ENCODE measurements at regions not wholly inside any gene's neighbourhood (a gene's known extent, or its start where the extent isn't known, plus 50 kb on each side); places are given as distances from the start of the nearest gene placed in this dataset.
"Not testable (repeated sequence)": the region's sequence is repeated elsewhere in the genome, so short reads cannot be mapped to it uniquely, and the experiment has no call there.

DNA sequence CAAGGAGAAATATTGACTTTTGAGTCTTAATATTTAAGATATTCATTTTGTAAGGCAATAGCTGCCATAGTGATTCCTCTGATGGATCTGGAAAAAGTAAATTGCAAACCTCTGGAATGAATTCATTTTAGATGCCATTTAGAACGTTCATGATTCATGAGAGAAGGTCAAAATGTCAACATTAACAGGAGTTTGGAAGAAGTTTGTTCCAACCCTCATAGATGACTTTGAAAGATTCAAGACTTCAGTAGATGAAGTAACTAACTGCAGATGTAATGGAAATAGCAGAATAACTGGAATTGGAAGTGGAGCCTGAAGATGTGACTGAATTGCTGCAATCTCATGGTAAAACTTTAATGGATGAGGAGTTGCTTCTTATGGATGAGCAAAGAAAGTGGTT is 100.9 kb upstream of the CCN2 start:
- Histone ChIP-seq H3K27me3 (replicated peaks; ENCODE audit: control insufficient read depth, insufficient read depth, low read length) (no peaks in the 10 kb centered on the region), H3K4me3 (ENCODE audit: low read length) (no peak overlapping the region), H3K9me3 (ENCODE audit: control insufficient read depth, low read length) (peaks cover 8% of the 10 kb centered on the region), H3K36me3 (ENCODE audit: control insufficient read depth, insufficient read depth, low read length, severe bottlenecking) (no peaks in the 10 kb centered on the region), H3K4me1 (ENCODE audit: control insufficient read depth, insufficient read depth, low read length) (peaks cover 12% of the 10 kb centered on the region), H3K9ac (ENCODE audit: low read length) (no peak overlapping the region)
- DNase-seq (ENCODE audit: low read depth): no peak

DNA sequence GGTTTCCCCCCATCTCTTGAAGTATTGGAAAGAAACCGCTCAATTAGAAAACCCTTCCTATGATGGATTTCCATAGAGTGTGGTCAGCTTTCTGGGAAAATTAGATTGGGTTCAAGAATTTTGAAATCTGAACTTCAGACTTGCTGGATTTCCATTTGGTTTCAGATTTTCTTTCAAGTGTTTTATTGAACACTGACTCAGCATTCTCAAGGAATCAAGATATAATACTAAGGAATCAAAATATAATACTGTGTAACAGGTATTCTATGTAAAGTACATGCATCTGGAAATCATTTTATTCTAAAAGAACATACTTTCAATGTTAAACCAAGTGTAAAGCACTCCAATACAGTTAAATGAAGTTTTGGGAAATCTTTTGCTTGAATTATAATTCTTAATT is 94.7 kb upstream of the CCN2 start:
- no peak overlapping the region for H3K9ac ChIP-seq (ENCODE audit: low read length)
- H3K36me3 ChIP-seq (ENCODE audit: control insufficient read depth, insufficient read depth, low read length, severe bottlenecking): no peaks in the 10 kb centered on the region
- no peaks in the 10 kb centered on the region for H3K27me3 ChIP-seq (replicated peaks; ENCODE audit: control insufficient read depth, insufficient read depth, low read length)
- DNase-seq (ENCODE audit: low read depth): no peak
- peaks cover 5% of the 10 kb centered on the region for H3K9me3 ChIP-seq (ENCODE audit: control insufficient read depth, low read length)
- H3K4me1 ChIP-seq (ENCODE audit: control insufficient read depth, insufficient read depth, low read length): no peaks in the 10 kb centered on the region
- no peak overlapping the region for H3K4me3 ChIP-seq (ENCODE audit: low read length)

DNA sequence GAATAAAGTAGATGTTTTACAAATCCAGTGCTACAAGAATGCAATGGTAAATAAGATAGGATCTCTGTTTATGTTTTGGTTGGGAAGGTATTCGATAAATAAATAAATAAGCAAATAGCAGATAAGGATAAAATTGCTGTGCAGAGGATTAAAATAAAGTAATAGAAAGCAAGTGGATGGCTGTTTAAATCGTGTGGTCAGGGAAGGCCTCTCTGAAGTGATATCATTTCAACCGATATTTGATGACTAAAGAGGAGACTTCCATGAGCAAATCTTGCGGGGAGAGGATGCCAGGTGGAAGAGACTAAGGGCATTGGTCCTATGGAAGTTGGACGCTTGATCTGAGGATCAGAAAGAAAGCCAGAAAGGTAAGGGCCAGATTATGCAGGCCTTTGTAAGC is 92.0 kb upstream of the CCN2 start:
- Histone ChIP-seq H3K9me3 (ENCODE audit: control insufficient read depth, low read length) (peaks cover 1% of the 10 kb centered on the region), H3K4me3 (ENCODE audit: low read length) (no peak overlapping the region), H3K36me3 (ENCODE audit: control insufficient read depth, insufficient read depth, low read length, severe bottlenecking) (no peaks in the 10 kb centered on the region), H3K27me3 (replicated peaks; ENCODE audit: control insufficient read depth, insufficient read depth, low read length) (no peaks in the 10 kb centered on the region), H3K4me1 (ENCODE audit: control insufficient read depth, insufficient read depth, low read length) (no peaks in the 10 kb centered on the region), H3K9ac (ENCODE audit: low read length) (no peak overlapping the region)
- DNase-seq (ENCODE audit: low read depth): no peak

DNA sequence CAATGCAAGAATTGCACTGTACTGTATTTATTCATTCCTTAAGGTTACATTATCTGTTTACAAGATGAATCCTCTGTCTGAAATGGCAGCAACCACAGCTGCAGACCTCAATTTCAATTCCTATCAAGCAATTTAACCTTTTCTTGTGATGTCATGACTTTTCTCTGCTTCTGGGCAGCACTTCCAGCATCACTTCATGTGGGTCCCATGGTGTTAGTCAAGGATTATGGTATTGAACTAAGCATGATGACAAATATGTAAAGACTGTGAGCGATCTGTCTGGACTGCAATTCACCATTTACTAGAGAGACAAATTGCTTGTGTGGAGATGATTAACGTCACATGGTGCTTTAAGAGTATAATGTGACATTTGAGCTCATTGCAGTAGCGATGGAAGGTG is 90.5 kb upstream of the CCN2 start:
- Histone ChIP-seq H3K4me3 (ENCODE audit: low read length) (no peak overlapping the region), H3K27me3 (replicated peaks; ENCODE audit: control insufficient read depth, insufficient read depth, low read length) (no peaks in the 10 kb centered on the region), H3K4me1 (ENCODE audit: control insufficient read depth, insufficient read depth, low read length) (no peaks in the 10 kb centered on the region), H3K9ac (ENCODE audit: low read length) (no peak overlapping the region), H3K9me3 (ENCODE audit: control insufficient read depth, low read length) (no peaks in the 10 kb centered on the region), H3K36me3 (ENCODE audit: control insufficient read depth, insufficient read depth, low read length, severe bottlenecking) (no peaks in the 10 kb centered on the region)
- no peak for DNase-seq (ENCODE audit: low read depth)

DNA sequence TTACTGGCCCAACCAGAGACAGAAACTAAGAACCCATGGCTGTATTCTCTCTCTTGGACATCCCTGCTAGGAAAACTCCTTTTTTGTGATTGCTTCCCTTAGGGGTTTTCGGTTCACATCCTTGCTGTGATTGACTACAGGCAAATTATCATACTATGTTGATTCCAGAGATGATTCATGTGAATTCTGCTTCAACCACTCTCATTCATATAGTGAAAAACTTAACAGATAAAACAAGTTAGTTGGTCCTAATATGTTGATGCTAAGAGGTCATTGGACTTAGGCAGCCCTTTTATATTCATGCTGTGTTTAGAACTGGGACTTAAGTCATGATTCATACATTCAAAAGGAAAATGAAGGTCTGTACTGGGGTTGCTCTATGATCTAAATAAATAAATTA is 76.9 kb upstream of the CCN2 start:
- Histone ChIP-seq H3K27me3 (replicated peaks; ENCODE audit: control insufficient read depth, insufficient read depth, low read length) (no peaks in the 10 kb centered on the region), H3K4me3 (ENCODE audit: low read length) (no peak overlapping the region), H3K36me3 (ENCODE audit: control insufficient read depth, insufficient read depth, low read length, severe bottlenecking) (no peaks in the 10 kb centered on the region), H3K9ac (ENCODE audit: low read length) (no peak overlapping the region), H3K9me3 (ENCODE audit: control insufficient read depth, low read length) (no peaks in the 10 kb centered on the region), H3K4me1 (ENCODE audit: control insufficient read depth, insufficient read depth, low read length) (no peaks in the 10 kb centered on the region)
- no peak for DNase-seq (ENCODE audit: low read depth)

DNA sequence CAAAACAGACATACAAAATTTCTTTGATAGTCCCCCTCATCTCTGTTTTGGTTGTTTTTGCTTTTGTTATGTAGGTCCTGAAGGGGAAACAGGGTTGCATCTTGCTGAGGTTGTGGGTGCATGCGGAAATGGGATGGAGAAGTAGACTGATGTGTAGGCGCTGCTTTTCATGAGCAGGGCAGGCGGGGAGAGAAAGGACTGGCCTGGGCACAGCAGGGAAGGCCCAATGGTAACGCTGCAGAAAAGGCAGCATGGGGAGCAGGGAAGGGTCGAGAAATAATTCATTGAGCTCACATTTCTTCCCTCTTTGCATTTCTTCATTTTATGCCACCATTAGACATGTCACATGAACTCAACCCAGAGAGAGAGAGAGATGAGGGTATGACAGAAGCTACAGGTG is 74.3 kb upstream of the CCN2 start:
- Histone ChIP-seq H3K27me3 (replicated peaks; ENCODE audit: control insufficient read depth, insufficient read depth, low read length) (no peaks in the 10 kb centered on the region), H3K4me1 (ENCODE audit: control insufficient read depth, insufficient read depth, low read length) (peaks cover 16% of the 10 kb centered on the region), H3K9ac (ENCODE audit: low read length) (no peak overlapping the region), H3K4me3 (ENCODE audit: low read length) (no peak overlapping the region), H3K36me3 (ENCODE audit: control insufficient read depth, insufficient read depth, low read length, severe bottlenecking) (no peaks in the 10 kb centered on the region), H3K9me3 (ENCODE audit: control insufficient read depth, low read length) (no peaks in the 10 kb centered on the region)
- DNase-seq (ENCODE audit: low read depth): no peak

DNA sequence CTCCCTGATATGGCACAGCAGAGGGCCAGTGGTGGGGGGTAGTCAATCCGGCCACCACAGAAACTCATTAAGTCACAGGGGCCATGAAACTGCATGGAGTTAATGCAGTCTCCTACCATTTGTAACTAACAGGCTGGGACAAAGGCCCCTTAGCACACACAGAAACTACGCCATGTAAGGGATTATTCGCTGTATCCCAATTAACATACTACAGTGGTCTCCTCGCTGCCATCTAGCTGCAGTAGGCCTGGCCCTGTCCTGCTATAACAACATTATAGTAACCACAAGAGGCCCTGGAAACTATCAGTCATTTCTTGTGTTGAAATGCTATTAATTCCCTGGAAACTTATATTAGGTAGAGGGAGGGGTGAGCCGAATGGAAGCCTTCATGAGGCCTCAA is 72.3 kb upstream of the CCN2 start:
- DNase-seq (ENCODE audit: low read depth): no peak
- H3K9ac ChIP-seq (ENCODE audit: low read length): no peak overlapping the region
- H3K4me3 ChIP-seq (ENCODE audit: low read length): no peak overlapping the region
- H3K36me3 ChIP-seq (ENCODE audit: control insufficient read depth, insufficient read depth, low read length, severe bottlenecking): no peaks in the 10 kb centered on the region
- no peaks in the 10 kb centered on the region for H3K27me3 ChIP-seq (replicated peaks; ENCODE audit: control insufficient read depth, insufficient read depth, low read length)
- no peaks in the 10 kb centered on the region for H3K9me3 ChIP-seq (ENCODE audit: control insufficient read depth, low read length)
- H3K4me1 ChIP-seq (ENCODE audit: control insufficient read depth, insufficient read depth, low read length): peaks cover 26% of the 10 kb centered on the region

DNA sequence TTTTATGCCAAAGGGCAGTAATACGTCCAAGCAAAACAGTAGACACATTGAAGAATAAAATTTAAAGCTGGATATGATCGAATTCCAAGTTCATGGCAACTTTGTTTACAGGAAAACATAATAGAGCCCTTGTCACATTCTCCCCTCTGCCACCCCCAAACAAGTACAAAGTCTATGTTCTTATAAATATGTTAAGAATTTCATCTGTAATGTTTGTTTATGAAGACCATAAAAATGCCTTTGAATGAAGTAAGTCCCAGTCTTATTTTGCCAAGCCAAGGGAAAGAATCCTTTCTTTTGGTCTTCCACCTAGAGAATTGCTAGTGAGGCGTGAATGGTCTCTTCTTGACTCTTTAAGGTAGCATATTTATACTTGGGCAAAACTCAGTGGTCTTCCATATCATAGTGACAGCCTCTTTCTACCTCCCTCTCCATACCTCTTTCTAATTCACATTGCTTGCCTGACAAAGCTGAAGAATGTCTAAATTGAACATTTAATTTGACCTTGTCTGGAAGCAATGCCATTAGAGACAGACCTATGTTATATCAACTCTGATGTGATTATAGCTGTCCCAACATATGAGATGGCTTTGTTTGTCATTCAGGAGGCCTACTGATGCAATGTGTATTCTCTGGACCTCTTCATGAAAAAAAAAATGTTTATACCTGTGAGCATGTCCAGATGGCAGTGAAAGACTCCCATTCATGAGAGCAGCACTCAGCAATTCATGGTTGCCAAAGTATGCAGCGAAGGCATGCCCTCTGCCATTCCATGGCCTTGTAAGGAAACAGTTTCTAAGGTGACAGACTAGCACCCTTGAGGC is 70.6 kb upstream of the CCN2 start:
- DNase-seq (ENCODE audit: low read depth): peak; percentile 14
- no peak overlapping the region for H3K9ac ChIP-seq (ENCODE audit: low read length)
- H3K4me3 ChIP-seq (ENCODE audit: low read length): no peak overlapping the region
- no peaks in the 10 kb centered on the region for H3K27me3 ChIP-seq (replicated peaks; ENCODE audit: control insufficient read depth, insufficient read depth, low read length)
- H3K9me3 ChIP-seq (ENCODE audit: control insufficient read depth, low read length): no peaks in the 10 kb centered on the region
- no peaks in the 10 kb centered on the region for H3K36me3 ChIP-seq (ENCODE audit: control insufficient read depth, insufficient read depth, low read length, severe bottlenecking)
- peaks cover 26% of the 10 kb centered on the region for H3K4me1 ChIP-seq (ENCODE audit: control insufficient read depth, insufficient read depth, low read length)

DNA sequence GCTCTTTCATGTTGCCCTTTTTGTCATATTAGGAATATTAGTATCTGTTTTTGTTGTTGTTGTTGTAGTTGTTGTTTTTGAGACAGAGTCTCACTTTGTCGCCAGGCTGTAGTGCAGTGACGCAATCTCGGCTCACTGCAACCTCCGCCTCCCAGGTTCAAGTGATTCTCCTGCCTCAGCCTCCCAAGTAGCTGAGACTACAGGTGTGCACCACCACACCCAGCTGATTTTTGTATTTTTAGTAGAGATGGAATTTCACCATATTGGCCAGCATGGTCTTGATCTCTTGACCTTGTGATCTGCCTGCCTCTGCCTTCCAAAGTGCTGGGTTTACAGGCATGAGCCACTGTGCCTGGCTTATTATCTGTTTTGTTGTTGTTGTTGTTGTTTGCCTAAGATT is 69.7 kb upstream of the CCN2 start:
- peak overlapping the region; percentile 77 for H3K9ac ChIP-seq (ENCODE audit: low read length)
- not testable (repeated sequence) for H3K36me3 ChIP-seq (ENCODE audit: control insufficient read depth, insufficient read depth, low read length, severe bottlenecking); H3K4me3 ChIP-seq (ENCODE audit: low read length); H3K9me3 ChIP-seq (ENCODE audit: control insufficient read depth, low read length); H3K27me3 ChIP-seq (replicated peaks; ENCODE audit: control insufficient read depth, insufficient read depth, low read length); DNase-seq (ENCODE audit: low read depth)
- peaks cover 34% of the 10 kb centered on the region for H3K4me1 ChIP-seq (ENCODE audit: control insufficient read depth, insufficient read depth, low read length)

DNA sequence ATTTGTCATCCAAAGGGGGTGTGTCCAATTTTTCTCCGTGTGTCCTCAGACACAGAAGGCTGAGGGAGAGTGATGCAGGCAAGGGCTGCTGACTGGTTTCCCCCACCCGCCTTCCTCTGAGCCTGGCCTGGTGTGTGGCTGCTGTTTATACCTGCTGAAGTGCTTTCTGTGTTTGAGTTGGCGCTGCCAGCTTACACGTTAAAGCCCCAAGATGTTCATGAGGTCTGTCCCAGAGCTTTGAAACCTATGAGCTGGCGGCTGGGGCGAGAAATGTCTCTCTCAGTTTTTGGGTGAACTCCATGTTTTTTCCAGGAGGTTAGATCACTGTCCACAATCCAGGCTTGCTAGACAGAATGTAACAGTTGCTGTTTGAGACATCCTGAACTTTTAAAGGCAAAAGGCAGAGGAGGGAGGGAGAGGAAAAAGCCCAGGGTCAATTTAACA is 69.0 kb upstream of the CCN2 start:
- no peaks in the 10 kb centered on the region for H3K36me3 ChIP-seq (ENCODE audit: control insufficient read depth, insufficient read depth, low read length, severe bottlenecking)
- DNase-seq (ENCODE audit: low read depth): peak; percentile 13
- no peaks in the 10 kb centered on the region for H3K27me3 ChIP-seq (replicated peaks; ENCODE audit: control insufficient read depth, insufficient read depth, low read length)
- peak overlapping the region; percentile 50 for H3K4me3 ChIP-seq (ENCODE audit: low read length)
- peak overlapping the region; percentile 77 for H3K9ac ChIP-seq (ENCODE audit: low read length)
- no peaks in the 10 kb centered on the region for H3K9me3 ChIP-seq (ENCODE audit: control insufficient read depth, low read length)
- peaks cover 38% of the 10 kb centered on the region for H3K4me1 ChIP-seq (ENCODE audit: control insufficient read depth, insufficient read depth, low read length)

DNA sequence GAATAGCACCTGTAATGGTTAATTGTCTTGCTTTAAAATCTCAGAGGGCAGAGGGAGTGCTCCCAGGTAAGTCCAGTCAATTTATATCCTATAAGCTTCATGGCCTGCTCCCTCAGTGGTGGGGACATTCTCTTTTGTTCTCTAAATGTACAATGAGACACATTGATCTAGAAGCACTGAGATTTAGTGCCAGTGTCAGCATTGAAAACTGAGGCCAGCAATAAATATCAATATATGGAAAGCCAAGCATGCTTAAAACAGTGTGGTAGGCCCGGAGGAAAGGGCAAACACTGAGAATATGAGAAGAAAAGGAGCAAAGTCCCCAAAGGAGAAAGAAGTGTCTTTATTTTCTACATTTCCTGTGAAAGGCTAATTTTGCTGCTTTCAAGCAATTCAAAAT is 68.4 kb upstream of the CCN2 start:
- peak overlapping the region; percentile 77 for H3K9ac ChIP-seq (ENCODE audit: low read length)
- no peaks in the 10 kb centered on the region for H3K9me3 ChIP-seq (ENCODE audit: control insufficient read depth, low read length)
- H3K36me3 ChIP-seq (ENCODE audit: control insufficient read depth, insufficient read depth, low read length, severe bottlenecking): no peaks in the 10 kb centered on the region
- H3K4me1 ChIP-seq (ENCODE audit: control insufficient read depth, insufficient read depth, low read length): peaks cover 38% of the 10 kb centered on the region
- DNase-seq (ENCODE audit: low read depth): no peak
- H3K27me3 ChIP-seq (replicated peaks; ENCODE audit: control insufficient read depth, insufficient read depth, low read length): no peaks in the 10 kb centered on the region
- H3K4me3 ChIP-seq (ENCODE audit: low read length): no peak overlapping the region

DNA sequence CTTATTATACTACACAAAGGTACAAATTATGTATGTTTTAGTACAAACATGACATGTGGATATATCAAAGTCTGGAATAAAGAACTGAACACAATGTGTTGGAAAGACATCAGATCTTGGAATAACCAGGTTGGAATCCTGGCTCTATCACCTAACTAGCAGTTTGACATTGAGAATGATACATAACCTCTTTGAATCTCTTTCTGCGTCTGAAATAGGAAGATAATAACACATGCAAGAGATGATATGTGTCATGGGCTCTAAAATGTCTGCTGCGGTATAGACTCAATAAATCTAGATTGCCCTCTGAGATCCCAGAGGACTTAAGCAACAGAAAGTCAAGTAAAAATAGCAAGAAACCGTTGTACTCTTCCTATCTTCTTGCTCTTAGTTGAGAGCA is 66.8 kb upstream of the CCN2 start:
- Histone ChIP-seq H3K4me3 (ENCODE audit: low read length) (no peak overlapping the region), H3K4me1 (ENCODE audit: control insufficient read depth, insufficient read depth, low read length) (peaks cover 38% of the 10 kb centered on the region), H3K9ac (ENCODE audit: low read length) (no peak overlapping the region), H3K9me3 (ENCODE audit: control insufficient read depth, low read length) (no peaks in the 10 kb centered on the region), H3K27me3 (replicated peaks; ENCODE audit: control insufficient read depth, insufficient read depth, low read length) (no peaks in the 10 kb centered on the region), H3K36me3 (ENCODE audit: control insufficient read depth, insufficient read depth, low read length, severe bottlenecking) (no peaks in the 10 kb centered on the region)
- DNase-seq (ENCODE audit: low read depth): no peak
